ENCODE measurements at regions not wholly inside any gene's neighbourhood (a gene's known extent, or its start where the extent isn't known, plus 50 kb on each side); places are given as distances from the start of the nearest gene placed in this dataset.

DNA sequence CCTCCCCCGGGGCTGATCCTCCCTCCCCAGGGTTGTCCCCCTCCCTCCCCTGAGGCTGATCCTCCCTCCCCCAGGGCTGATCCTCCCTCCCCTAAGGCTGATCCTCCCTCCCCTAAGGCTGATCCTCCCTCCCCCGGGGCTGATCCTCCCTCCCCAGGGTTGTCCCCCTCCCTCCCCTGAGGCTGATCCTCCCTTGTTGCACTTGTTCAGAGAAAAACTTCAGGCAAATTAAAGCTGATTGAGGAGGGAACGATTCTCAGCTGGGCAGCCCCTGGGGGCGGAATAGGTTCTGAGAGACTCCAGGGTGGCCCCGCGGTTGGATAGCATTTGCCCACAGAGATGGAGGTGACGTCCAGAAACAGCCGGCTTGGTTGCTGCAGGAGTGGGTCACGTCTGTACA is 110.7 kb upstream of the ADRA2C start:
- TF ChIP-seq GATA2 (IDR thresholded peaks at IDR 0.05; ENCODE audit: low read depth, low read length) (no peak), GATA3 (IDR thresholded peaks at IDR 0.05; ENCODE audit: low read depth, low read length) (no peak)

Measured in SH-SY5Y (cell line).